Vagina (tissue), 2 donors: ENCODE measurements at regions not wholly inside any gene's neighbourhood (a gene's known extent, or its start where the extent isn't known, plus 50 kb on each side); places are given as distances from the start of the nearest gene placed in this dataset.

Source experiments
- POLR2A ChIP-seq, 2 donors: fragments of 450-650 bp; IDR thresholded peaks; one replicate each; pipeline ENCODE4 v1.6.1; 2017; ENCODE audit warnings: antibody characterized with exemption in 2 of 2, mild to moderate bottlenecking in 2 of 2, moderate library complexity in 2 of 2
- POLR2AphosphoS5 ChIP-seq, 2 donors: sonication (generic); formaldehyde crosslinking; IDR thresholded peaks; one replicate each; pipeline ENCODE4 v1.9.0; 2017; ENCODE audit warnings: antibody characterized with exemption in 2 of 2, mild to moderate bottlenecking in 2 of 2, low read depth in 1 of 2; ENCODE audit not compliant: insufficient read depth in 1 of 2
- TF ChIP-seq, protein P1 (sequence below), 3 experiments: fragments of 450-650 bp in 2 of 3; fragments of 200-600 bp in 1 of 3; sonication (generic) in 1 of 3; IDR thresholded peaks; one replicate each; pipeline ENCODE4 v1.5.1; 2017 to 2019; ENCODE audit warnings: antibody characterized with exemption in 3 of 3, mild to moderate bottlenecking in 2 of 3, moderate library complexity in 2 of 3

DNA sequence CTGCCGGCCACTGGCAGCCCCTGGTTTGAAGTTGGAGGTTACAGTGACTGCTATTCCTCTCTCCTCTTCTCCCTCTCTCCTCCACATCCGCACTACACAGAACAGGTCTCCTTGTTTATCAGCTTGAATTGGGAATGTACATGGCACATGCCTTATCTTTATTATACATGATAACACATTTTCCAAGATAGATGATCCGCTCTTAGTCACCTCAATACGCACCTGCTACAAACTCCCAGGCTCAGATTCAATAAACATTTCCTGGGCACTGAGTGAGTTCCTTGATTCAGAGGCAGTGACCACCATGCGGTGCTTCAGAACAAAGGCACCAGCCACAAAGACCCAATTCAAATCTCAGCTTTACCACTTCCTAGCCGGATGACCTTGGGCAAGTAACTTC is 227.7 kb downstream of the TSHZ3 start:
- TF ChIP-seq POLR2AphosphoS5 (IDR thresholded peaks at IDR 0.05; ENCODE audit: insufficient read depth in 1 of 2, low read depth in 1 of 2) (no peak), POLR2A (IDR thresholded peaks at IDR 0.05) (no peak)
- TF ChIP-seq, protein P1, sequence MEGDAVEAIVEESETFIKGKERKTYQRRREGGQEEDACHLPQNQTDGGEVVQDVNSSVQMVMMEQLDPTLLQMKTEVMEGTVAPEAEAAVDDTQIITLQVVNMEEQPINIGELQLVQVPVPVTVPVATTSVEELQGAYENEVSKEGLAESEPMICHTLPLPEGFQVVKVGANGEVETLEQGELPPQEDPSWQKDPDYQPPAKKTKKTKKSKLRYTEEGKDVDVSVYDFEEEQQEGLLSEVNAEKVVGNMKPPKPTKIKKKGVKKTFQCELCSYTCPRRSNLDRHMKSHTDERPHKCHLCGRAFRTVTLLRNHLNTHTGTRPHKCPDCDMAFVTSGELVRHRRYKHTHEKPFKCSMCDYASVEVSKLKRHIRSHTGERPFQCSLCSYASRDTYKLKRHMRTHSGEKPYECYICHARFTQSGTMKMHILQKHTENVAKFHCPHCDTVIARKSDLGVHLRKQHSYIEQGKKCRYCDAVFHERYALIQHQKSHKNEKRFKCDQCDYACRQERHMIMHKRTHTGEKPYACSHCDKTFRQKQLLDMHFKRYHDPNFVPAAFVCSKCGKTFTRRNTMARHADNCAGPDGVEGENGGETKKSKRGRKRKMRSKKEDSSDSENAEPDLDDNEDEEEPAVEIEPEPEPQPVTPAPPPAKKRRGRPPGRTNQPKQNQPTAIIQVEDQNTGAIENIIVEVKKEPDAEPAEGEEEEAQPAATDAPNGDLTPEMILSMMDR (IDR thresholded peaks at IDR 0.05) = no peak
